HPDE6-E6E7 (cell line): ENCODE measurements at regions not wholly inside any gene's neighbourhood (a gene's known extent, or its start where the extent isn't known, plus 50 kb on each side); places are given as distances from the start of the nearest gene placed in this dataset.

Source experiments
- DNase-seq: peaks from one replicate; pipeline ENCODE4 v3.0.0; 2011; ENCODE audit warnings: missing footprints; ENCODE audit errors: extremely low spot score

DNA sequence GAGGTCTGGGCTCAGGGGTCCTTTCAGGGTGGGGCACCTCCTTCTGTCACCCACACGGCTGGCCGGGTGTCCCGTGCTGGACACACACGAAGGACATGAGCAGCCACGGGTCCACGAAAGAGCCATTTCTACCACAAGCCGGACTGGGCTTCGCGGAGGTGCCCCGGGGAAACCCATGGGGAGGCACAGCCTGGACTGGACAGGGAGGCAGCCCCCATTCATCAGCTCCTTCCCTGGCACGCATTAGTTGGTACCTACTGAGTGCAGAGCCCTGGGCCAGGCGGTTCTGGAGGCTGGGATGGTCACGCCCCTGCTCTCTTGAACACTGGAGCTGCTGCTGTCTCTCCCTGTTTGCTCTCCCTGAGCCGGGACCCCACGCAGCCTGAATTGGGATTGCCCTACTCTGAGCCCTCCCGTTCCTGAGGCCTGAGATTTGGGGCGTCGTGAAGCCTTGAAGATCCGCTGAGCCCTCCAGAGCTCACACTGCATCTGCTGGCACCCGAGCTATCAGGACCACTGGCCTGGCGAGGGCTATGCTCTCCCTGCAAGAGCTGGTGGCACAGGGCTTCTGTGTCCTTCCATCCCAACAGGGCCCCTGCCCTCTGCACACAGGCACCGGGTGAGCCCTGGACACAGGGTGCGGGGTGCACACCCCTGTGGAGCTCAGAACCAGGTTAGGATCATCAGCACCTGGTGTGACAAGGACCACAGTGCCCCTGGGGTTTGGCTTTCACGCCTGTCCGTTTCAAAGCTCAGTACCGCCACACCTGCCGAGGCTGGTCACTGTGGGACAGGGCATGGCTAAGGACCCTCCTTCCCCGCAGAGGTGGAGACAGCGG lies 84.6 kb downstream of the MYEOV start:
- DNase-seq = no peak

DNA sequence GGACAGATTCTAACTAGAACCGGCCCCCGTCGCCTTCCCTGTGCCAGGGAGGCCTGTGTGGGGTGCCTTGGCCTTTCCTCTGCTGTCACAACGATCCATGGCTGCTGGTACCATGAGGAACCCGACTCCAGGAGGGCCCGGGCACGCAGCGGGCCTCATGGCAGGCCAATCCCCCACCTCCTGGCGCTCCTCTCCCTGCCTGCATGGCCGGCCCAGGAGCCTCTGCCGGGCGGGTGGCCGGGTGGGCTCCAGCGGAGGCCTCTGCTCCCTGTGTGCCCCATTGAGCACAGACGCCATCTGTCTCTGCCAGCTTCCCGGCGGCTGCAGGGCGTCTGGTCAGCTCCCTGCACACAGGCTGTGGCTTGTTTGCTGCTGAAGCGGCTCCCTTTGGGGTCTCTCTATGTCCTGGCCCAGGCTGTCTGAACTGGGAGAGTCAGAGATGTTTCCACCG lies 86.5 kb downstream of the MYEOV start:
- DNase-seq = no peak

DNA sequence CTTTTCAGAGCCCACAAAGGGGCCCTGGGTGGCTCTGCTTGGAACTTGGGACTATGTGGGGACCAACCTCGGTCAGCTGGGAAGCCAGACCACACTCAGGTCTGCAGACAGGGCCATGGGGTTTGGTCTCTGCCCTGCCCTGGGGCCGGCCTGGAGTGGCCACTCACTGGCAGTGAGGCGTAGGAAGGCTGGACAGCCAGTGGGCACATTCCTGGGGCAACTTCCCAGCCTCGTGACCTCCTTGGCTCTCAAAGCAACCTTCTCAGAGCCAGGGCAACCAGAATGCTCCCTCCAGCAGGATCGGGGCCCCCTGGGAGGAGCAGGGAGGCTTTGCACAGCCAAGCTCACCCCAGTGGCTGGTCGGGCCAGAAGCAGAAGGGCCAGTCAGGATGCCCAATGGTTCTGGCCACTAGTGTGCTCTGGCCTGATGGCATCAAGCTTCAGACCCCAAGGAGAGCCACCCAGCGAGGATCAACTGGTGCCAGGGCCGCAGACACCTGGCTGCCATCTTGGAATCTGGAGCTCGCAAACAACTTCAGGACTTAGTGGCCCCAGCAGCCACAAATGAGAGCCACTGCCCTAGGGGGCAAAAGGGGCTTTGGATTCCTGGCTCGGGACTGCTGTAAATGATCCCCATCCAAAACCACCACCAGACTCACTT lies 87.1 kb downstream of the MYEOV start:
- DNase-seq = no peak

DNA sequence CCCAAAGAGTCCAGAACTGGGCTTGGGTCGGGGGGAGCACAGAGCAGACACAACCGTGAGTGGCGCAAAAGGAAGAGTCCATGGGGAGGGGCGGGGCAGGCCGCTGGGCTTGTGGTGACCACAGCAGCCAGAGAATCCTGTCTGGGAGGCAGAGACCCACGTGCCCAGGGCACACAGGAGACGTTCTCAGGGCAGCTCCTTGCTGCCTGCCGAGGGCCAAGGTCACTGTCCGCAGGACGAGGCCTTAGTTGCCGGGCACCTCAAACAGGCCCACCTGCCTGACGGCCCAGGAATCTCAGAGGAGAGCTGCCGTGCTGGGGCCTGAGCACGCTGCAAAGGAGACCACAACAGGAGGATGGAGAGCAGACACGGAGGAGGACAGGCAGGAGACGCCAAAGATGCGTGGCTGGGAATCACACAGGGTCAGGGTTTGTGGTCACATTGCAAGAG lies 87.8 kb downstream of the MYEOV start:
- no peak for DNase-seq

DNA sequence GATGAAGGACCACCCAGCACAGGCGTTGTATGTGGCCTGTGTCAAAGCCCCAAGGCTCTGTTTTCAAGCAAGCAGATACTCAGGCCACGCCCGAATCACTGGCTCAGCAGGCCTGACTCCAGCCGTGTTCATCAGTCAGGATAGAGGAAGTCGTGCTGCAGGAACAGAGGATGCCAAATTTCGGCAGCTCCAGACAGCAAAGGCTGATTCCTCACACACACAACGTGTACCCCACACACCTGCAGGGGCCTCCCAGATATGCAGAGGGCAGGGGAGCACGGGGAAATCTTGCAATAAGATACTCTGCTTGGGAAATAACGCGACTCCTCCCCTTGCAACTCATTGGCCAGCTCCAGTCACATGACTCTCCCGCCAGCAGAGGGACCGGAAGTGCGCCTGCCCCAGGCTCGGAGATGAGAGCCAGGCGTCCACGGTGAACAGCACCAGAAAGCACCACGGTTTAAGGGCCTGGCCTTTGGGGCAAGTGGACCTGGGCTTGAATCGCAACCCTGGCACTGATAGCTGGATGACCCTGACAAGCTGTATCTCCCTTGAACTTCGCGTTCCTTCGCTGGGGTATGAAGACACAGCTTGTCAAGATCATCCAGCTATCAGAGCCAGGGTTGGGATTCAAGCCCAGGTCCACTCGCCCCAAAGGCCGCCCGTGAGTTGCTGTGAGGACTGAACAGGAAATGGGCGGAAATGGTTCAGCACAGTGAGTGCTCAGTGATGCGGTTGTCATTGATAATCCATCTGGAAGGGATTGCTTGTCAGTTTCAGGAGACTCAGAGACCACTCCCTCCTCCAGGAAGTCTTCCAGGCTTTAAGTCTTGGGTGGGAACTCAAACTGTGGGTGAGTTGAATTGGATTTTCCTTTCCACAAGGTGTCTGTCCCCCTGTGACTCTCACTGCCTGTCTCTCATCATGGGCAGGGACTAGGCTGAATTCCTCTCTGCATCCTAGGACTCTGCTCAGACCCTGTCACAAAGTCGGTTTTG lies 88.5 kb downstream of the MYEOV start:
- DNase-seq = no peak

DNA sequence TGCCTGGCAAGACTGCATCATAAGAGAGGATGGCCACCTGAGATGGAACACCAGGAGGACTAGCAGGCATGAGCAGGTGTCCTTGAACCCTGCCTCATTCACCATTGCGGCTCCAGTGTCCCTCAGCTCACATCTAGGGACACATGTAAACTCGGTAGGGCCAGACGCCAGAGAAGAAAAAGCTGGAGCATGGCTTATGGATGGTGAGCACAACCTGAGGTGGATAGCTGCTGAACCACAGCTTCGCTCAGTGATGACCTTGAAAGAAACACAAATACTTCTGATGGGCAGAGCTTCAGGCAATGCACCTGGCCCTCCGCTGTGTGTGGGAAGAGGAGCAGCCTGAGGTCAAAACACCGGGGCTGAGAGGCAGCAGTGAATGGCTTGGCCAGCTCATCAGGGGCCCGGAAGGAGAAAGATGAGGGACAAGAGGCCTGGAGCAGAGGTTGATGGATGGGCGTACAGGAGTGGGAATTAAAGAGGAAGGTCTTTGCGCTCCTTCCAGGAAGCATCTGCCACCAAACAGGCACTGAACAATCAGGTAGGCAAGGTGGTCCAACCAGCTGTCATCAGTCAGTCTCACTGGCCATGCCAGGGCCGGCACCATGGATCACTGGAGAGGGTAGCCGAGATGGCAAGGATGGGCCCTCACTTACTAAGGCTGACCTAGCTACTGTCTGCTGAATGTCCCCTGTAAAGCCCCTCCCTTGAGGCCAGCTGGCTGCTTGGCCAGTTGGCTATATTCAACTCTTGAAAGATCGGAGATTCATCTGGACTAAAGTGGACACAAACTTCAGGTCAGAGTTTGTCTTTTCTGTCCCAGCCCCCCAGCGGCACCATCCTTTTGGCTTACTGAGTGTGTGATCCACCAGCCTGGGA lies 89.7 kb downstream of the MYEOV start:
- DNase-seq = no peak

DNA sequence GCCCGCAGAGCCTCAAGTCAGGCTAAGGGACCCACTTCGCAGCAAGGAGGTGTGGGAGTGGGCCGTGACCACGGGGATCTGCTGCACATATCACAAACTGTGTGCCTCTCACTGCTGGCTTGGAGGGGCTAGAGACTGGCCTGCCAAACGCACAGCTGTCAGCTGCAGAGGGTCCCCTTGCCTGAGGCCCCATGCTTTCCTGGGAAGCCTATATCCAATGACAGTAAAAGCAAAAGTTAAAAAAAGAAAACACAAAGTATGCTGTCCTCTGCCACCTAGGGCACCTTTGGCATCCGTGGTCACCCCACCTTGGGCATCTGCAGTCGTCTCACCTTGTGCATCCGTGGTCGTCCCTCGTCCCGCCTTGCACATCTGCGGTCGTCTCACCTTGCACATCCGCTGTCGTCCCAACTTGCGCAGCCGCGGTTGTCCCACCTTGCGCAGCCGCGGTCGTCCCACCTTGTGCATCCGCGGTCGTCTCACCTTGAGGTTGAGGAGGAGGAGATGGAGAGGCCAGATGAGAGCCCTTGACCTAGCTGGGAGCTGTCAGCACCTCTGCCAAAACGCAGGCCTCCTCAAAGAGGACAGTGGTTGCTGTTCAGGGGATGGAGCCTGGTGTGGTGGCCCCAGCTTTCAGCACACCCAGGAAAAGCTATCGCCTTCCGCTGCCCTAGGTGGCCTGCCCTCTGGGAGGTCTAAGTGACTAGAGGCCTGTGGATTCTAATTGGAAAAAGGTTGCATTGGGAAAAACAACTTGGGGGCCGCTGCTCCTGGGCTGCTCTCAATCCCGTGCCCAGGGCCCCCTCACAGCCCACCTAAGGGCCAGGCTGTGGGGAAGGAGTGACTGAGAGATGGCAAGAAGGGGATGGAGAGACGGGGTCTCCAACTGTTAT lies 90.5 kb downstream of the MYEOV start:
- DNase-seq = no peak

DNA sequence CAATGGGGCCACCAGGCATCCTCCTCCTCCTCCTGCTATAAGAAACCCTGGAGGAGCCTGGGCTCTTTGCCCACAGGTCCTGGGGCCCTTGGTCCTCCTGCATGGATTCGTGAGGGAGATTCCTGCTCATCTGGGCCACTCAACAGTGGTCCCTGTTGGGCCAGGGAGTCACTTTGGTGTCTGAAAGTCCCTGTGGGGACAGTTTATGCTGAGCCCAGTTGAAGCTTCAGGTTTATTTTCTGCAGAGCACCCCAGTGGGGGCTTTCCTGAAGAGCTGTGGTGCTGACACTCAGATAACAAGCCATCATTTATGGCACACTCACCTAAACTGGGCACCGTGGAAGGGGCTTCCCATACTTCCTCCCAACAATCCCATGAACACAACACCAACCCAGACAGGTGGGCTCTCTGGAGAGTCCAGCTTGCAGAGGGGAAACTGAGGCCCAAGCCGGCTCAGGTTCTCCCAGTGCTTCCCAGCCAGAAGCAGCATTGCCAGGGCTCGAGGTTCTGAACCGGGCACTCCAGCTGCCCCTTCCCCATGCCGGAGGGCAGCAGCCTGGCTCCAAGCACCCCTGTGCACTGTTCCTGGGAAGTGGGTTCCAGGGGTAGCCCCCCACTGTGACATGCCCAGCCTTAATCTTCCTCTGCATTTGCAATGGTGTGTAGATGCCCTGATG lies 91.3 kb downstream of the MYEOV start:
- DNase-seq = no peak

DNA sequence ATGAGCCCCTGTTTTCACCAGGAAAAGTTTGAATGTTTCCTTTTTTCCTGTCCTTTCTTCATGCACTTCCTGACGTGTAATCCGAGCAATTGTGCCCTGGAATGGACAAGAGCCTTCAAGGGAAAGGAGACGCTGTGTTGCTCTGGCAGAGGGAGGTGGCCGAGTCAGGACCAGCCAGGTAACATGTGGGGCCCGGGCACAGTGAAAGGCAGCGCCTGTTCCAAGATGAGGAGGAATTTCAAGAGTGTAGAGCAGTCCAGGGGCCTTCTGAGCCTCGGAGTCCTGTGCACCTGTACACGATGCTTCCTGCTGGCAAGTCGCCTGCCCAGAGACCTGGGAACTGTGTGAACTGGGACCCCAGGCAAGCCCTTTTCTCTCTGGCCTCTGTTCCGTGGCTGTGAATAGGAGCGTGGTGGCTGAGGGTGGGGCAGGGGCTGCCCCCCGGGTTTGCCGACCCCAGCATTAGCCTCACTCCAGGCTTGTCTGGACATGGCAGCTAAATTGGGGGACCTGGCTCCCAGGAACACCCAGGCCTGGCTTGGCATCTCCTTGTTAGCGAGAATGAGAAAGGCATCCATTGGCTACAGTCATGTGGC lies 92.0 kb downstream of the MYEOV start:
- no peak for DNase-seq

DNA sequence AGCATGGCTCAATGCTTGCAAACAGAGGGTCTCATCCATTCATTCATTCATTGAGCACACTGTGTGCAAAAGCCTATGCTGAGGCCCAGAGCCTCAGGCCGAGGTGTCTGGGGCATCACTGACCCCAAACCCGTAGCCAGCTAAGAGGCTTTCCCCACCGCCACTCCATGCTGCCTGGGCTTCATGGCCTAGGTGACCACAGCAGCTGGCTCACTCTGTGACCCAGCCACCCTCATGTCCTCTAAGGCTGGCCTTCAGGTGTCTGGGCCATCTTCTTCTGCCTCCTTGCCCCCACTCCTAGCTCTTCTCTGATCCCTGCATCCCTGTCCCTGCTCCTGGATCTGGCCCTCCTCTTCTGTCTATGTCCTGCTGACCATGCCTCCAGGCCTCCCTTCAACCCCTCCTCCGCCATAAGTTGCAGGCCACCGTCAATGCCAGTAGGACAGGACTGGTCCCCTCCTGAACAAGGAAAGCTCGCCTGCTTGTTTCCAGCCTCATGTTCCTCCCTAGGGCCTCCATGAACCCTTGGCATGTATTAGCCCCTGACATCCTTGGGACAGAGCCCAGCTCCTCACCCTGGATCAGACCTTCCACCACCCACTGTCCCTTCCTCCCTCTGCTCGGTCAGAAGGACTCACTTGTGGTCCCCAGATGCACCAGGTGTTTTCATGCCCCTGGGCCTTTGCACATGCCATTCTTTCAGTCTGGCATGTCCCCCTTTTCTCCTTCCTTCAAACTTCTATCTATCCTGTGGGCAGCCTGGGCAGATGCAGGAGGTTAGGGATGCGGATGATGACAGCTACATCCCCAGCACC lies 92.8 kb downstream of the MYEOV start:
- DNase-seq = no peak

DNA sequence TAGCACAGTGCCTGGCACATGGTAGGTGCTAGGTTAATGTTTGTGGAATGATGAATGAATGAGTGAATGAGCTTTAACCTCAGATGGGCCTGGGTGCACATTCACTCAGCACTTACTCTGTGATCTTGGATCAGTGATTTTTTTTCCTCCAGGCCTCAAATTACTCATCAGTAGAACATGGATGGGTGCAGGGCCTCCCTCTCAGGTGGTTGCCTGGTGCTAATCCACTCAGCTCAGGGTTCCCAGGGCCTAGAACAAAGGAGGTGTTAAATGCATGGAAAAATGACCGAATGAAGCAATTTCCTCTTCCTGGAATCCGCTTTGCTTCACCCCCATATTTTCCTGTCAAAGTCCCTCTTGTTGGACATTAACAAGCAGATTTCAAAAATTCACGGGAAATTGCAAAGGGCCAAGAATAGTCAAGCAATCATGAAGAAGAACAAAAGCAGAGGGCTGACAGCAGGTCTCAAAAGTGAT lies 93.5 kb downstream of the MYEOV start:
- no peak for DNase-seq

DNA sequence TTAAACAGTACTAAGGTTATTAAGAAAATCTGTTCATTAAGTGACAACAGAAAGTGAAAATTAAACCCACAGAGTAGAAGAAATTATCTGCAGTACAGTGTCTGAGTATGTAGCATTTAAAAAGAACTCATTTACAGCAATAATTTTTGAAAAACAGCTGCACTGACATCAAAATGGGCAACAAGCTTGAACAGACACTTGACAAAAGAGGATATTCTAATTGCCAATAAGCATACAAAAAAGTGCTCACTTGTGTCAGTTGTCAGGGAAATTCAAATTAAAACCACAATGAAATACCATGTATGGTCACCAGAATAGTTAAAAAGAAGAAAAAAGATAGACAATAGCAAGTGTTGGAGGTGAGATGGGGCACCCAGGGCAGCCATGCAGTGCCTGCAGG lies 93.3 kb upstream of the LINC01488 start:
- DNase-seq = no peak

DNA sequence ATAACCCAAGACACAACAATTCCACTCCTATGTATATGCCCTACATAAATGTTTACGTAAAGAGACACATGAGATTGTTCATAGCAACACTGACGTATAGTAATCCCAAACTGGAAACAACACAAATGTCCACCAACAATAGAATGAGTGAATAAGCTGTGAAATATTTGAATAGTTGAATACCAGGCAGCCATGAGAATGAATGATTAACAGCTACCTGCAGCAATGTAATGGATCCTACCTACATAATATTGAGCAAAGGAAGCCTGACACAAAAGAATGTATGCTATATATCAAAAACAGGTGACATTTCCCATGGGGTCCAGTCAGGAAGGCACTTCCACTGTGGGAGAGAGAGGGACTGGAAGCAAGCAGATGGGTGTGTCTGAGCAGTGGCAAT lies 92.8 kb upstream of the LINC01488 start:
- DNase-seq = no peak

DNA sequence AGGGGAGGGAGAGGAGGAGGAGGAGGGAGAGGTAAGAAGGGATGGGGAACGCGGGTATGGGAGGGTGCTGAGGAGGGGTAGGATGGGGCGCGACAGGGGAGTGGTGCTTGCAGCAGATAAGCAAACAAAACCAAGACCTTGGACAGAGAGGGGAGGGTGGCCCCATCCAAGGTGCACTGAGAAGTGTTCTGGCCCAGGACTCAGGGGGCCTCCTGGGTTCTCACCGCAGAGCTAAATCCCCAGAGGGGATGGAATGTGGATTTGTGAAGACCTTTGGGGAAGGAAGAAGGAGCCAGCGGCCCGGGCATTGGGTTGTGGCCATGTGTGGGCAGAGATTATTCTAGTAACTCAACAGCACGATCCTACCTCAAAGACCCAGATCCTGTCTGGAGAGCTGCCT lies 90.9 kb upstream of the LINC01488 start:
- no peak for DNase-seq

DNA sequence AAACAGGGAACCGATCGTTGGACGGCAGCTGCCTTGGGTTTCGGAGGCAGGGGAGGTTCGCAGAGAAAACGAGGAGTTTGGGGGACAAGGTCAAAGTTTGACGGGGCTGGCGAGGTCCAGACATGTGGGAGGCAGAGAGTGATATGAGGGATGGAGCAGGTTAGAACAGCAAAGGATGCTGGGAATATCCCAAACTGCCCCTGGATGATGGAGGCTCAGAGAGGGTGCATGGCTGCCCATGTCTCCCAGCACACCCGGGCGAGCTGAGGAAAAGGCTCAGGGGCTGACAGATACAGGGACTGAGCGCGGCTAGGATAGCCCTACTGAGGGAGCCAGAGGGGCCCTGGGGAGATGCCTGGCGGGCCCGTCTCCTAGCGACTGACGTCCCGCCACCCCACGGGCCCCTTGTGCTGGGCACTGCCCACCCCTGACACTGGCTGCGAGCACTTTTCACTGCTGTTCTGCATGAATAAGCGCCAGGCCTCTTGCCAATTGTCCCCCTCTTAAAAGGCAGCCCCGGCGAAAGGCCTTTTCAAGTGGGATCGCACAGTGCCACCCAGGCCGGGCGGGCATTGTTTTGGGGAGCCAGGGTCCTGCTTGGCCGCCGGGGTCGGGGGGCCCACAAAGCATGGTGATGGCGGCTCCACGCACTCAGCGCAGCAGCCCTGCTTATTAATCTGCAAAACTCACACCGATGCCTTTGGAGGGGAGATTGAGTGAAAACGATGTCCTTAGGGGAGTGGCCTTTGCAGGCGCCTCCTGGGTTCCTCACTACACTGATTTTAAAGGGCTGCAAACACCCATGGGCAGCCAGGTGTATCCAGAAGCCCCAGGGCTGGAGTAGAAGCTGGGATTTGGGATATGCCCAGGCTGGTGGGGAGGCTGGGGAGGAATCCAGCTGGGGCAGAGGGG lies 90.0 kb upstream of the LINC01488 start:
- DNase-seq = no peak

DNA sequence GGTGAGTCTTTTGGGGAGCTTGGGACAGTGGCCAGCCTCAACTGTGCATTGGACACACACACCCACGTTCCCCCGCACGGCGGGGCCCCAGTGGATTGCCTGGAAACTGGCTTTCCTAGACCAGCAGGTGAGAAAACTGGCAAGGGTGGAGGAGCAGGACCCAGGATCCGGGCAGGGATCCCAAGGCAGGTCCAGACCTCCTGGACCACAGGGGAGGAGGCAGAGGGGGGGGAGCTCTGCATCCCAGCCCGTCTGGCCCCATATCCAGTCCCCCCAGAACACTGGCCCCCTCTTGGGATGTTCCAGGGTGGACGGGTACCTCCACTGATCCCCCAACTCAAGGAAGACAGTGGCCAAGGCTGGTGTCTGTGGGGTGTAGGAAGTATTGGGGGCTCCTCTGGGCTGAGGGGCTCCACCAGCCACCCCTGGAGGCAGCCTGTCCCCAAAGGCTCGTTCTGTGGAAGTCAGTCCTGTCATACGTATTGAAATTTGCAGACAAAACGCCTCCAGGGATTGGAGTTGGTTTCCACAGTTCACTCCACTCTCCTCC lies 89.3 kb upstream of the LINC01488 start:
- no peak for DNase-seq
